ENCODE measurements at regions not wholly inside any gene's neighbourhood (a gene's known extent, or its start where the extent isn't known, plus 50 kb on each side); places are given as distances from the start of the nearest gene placed in this dataset.
"Not testable (repeated sequence)": the region's sequence is repeated elsewhere in the genome, so short reads cannot be mapped to it uniquely, and the experiment has no call there.

- 77 to 85% methylated on average over 7 of the region's 7 CpGs for WGBS, 2 donors
- Histone ChIP-seq H3K4me1 (no peaks in the 10 kb centered on the region), H3K27me3 (no peaks in the 10 kb centered on the region), H3K27ac (no peak overlapping the region), H3K4me3 (no peak overlapping the region), H3K36me3 (no peaks in the 10 kb centered on the region), H3K9me3 (peaks cover 0 to 7% (median 0%) of the 10 kb centered on the region in 4 donors)
- TF ChIP-seq EP300 (IDR thresholded peaks at IDR 0.05) (no peak), CTCF (IDR thresholded peaks at IDR 0.05) (no peak), POLR2AphosphoS5 (IDR thresholded peaks at IDR 0.05) (no peak), POLR2A (IDR thresholded peaks at IDR 0.05) (no peak)
- no peak for DNase-seq
- ATAC-seq (ENCODE audit: low FRiP score in 2 of 2), result no peak
Measured at GRCh38 chr5:179453616-179454015, 96.7 kb upstream of the RUFY1 start.

GRCh38 chr5:179452356-179453230 lies 97.8 kb upstream of the RUFY1 start:
- DNase-seq (peak in 1 of 2 donors; percentile 53), ATAC-seq (ENCODE audit: low FRiP score in 2 of 2) (no peak)
- WGBS, 2 donors, result 82 to 91% methylated on average over 16 to 20 of the region's 20 CpGs

DNA sequence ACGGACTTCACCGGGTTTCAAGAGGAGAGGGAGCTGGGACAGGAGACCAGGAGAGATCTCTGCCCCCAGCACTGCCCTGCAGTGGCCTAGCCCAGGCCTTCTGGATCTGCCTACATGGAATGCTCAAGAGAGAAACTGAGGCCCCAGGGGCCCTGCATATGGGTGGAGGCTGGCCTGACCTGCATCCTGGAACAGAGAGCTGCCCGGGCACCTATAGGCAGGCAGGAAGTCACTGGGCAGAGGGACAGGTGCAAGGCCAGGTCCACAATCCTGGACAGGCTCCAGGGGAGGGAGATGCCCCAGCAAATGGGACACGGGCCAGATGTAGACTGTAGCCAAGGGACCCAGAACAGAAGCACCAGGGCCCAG lies 98.5 kb upstream of the RUFY1 start:
- Histone ChIP-seq H3K27ac (no peak overlapping the region), H3K36me3 (no peaks in the 10 kb centered on the region), H3K4me1 (no peaks in the 10 kb centered on the region), H3K27me3 (no peaks in the 10 kb centered on the region), H3K4me3 (no peak overlapping the region), H3K9me3 (peaks cover 0 to 7% (median 0%) of the 10 kb centered on the region in 4 donors)
- DNase-seq, result no peak
- TF ChIP-seq POLR2AphosphoS5 (IDR thresholded peaks at IDR 0.05) (no peak), CTCF (IDR thresholded peaks at IDR 0.05) (no peak), POLR2A (IDR thresholded peaks at IDR 0.05) (no peak), EP300 (IDR thresholded peaks at IDR 0.05) (no peak)
- WGBS, 2 donors, result 73 to 81% methylated on average over 2 to 4 of the region's 4 CpGs
- no peak for ATAC-seq (ENCODE audit: low FRiP score in 2 of 2)

More at GRCh38 chr5:179452356-179453230, 97.8 kb upstream of the RUFY1 start:
- Histone ChIP-seq H3K9me3 (peaks cover 0 to 7% (median 0%) of the 10 kb centered on the region in 4 donors), H3K27ac (no peak overlapping the region), H3K36me3 (no peaks in the 10 kb centered on the region), H3K27me3 (no peaks in the 10 kb centered on the region), H3K4me3 (no peak overlapping the region), H3K4me1 (no peaks in the 10 kb centered on the region)
- no peak for TF ChIP-seq POLR2AphosphoS5 (IDR thresholded peaks at IDR 0.05)
- TF ChIP-seq CTCF (IDR thresholded peaks at IDR 0.05), result no peak
- TF ChIP-seq EP300 (IDR thresholded peaks at IDR 0.05), result no peak
- TF ChIP-seq POLR2A (IDR thresholded peaks at IDR 0.05), result no peak

DNA sequence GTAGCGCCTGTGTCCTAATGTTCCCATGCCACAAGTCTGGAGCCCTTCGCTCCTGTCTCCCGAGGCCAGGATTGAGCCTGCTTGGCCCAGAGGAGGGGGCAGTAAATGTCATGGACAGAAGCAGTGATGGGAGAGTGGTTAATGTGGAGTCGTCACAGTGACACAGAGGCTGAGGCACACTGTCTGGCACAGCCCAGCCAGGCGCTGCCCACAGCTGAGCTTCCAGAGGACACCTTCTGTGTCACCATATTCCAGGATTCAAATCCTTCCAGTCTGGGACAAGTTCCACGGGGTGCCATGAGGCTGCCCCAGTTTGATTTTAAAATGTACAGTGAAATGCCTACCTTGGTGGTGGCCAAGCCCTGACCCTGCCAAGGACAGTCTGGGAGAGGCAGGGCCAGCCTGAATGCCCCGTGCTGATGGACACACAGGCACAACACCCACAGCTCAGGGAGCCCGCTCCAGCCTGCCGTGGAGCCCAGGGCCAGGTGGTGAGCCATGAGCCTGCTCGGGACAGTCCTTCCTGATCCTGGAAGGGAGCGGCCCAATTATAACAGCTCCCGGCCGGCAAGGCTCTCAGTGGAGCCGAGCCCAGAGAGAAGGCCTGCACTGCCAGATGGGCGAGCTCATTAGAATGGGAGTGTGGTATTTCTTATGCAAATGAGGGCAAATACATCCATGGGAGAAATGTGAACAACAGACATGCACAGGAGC lies 99.1 kb upstream of the RUFY1 start:
- H3K9me3 ChIP-seq, result peaks cover 0 to 7% (median 0%) of the 10 kb centered on the region in 4 donors
- H3K4me3 ChIP-seq, result no peak overlapping the region
- H3K36me3 ChIP-seq, result no peaks in the 10 kb centered on the region
- WGBS, 2 donors, result 69 to 92% methylated on average over 9 to 15 of the region's 15 CpGs
- TF ChIP-seq POLR2AphosphoS5 (IDR thresholded peaks at IDR 0.05) (no peak), POLR2A (IDR thresholded peaks at IDR 0.05) (no peak), CTCF (IDR thresholded peaks at IDR 0.05) (no peak), EP300 (IDR thresholded peaks at IDR 0.05) (no peak)
- DNase-seq, result peak in 1 of 2 donors; percentile 61
- no peaks in the 10 kb centered on the region for H3K27me3 ChIP-seq
- no peak overlapping the region for H3K27ac ChIP-seq
- no peak for ATAC-seq (ENCODE audit: low FRiP score in 2 of 2)
- H3K4me1 ChIP-seq, result no peaks in the 10 kb centered on the region

- not testable (repeated sequence) for ATAC-seq (ENCODE audit: low FRiP score in 2 of 2)
Measured at GRCh38 chr5:179449950-179450349, 100.4 kb upstream of the RUFY1 start.

DNA sequence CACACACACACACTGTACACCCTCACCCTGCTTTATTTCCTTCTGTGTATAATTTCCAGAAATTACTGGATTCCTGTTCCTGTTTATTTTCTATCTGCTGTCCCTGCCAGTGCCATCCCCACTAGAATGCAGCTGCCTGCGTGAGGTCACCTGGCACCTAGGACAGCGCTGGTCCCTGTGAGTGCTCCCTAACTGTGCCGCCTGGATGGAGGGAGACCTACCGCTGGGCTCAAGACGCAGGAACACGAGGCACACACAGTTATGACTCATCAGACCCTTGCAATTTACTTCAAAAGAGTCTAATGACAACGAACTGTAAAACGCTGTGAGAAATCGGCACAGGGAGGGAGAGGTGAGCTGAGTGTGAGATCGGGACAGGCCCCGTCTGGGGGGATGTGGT lies 102.1 kb upstream of the RUFY1 start:
- H3K27me3 ChIP-seq; H3K27ac ChIP-seq; DNase-seq; H3K4me1 ChIP-seq; ATAC-seq (ENCODE audit: low FRiP score in 2 of 2); H3K4me3 ChIP-seq; H3K9me3 ChIP-seq; H3K36me3 ChIP-seq: not testable (repeated sequence)
- no CpG with 5 or more reads among the region's 11 CpGs for WGBS, 2 donors

More at GRCh38 chr5:179449950-179450349, 100.4 kb upstream of the RUFY1 start:
- 83 to 94% methylated on average over 4 of the region's 4 CpGs for WGBS, 2 donors
- H3K27me3 ChIP-seq, H3K9me3 ChIP-seq, DNase-seq, H3K4me1 ChIP-seq, H3K4me3 ChIP-seq, H3K36me3 ChIP-seq, H3K27ac ChIP-seq: not testable (repeated sequence)

DNA sequence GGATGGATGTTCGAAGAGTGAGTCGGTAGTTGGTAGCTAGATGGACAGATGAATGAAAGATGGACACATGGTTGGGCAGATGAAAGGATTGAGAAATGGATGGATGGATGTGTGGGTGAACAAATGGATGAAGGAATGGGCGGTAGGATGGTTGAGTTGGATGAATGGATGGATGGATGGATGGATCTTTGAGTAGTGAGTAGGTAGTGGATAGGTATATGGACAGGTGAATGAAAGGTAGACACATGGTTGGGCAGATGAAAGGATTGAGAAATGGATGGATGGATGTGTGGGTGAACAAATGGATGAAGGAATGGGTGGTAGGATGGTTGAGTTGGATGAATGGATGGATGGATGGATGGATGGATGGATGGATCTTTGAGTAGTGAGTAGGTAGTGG lies 97.0 kb upstream of the ADAMTS2 start:
- H3K4me1 ChIP-seq; DNase-seq; H3K36me3 ChIP-seq; H3K9me3 ChIP-seq; ATAC-seq (ENCODE audit: low FRiP score in 2 of 2); H3K27me3 ChIP-seq; H3K4me3 ChIP-seq; H3K27ac ChIP-seq: not testable (repeated sequence)
- 91 to 100% methylated on average over 3 of the region's 3 CpGs for WGBS, 2 donors

Data from upper lobe of left lung (tissue), 6 donors.